ENCODE measurements at regions not wholly inside any gene's neighbourhood (a gene's known extent, or its start where the extent isn't known, plus 50 kb on each side); places are given as distances from the start of the nearest gene placed in this dataset.

DNA sequence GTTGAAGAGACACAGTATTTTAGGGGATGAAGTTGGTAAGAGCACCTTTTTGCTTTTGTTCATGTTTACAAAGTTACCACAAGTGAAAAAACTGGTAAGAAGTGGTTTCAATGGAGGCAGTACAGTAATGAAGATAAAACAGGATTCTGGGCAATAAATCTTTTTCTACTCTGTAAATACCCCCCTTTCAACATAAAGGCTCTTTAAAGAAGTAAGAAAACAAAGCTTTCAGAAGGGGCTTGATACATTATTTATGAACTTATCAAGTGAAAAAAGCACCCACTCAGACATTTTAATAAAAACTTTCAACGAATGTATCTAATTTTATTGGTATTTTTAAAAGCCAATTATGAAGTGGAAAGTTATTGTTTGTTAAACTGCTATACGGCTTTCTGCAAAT is 522.9 kb downstream of the ZEB2 start:
- TF ChIP-seq POLR2A (IDR thresholded peaks at IDR 0.05): no peak
- TF ChIP-seq, protein P1, sequence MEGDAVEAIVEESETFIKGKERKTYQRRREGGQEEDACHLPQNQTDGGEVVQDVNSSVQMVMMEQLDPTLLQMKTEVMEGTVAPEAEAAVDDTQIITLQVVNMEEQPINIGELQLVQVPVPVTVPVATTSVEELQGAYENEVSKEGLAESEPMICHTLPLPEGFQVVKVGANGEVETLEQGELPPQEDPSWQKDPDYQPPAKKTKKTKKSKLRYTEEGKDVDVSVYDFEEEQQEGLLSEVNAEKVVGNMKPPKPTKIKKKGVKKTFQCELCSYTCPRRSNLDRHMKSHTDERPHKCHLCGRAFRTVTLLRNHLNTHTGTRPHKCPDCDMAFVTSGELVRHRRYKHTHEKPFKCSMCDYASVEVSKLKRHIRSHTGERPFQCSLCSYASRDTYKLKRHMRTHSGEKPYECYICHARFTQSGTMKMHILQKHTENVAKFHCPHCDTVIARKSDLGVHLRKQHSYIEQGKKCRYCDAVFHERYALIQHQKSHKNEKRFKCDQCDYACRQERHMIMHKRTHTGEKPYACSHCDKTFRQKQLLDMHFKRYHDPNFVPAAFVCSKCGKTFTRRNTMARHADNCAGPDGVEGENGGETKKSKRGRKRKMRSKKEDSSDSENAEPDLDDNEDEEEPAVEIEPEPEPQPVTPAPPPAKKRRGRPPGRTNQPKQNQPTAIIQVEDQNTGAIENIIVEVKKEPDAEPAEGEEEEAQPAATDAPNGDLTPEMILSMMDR (IDR thresholded peaks at IDR 0.05): no peak

All from Peyer's patch (tissue), 4 donors.